ENCODE measurements at regions not wholly inside any gene's neighbourhood (a gene's known extent, or its start where the extent isn't known, plus 50 kb on each side); places are given as distances from the start of the nearest gene placed in this dataset.

DNA sequence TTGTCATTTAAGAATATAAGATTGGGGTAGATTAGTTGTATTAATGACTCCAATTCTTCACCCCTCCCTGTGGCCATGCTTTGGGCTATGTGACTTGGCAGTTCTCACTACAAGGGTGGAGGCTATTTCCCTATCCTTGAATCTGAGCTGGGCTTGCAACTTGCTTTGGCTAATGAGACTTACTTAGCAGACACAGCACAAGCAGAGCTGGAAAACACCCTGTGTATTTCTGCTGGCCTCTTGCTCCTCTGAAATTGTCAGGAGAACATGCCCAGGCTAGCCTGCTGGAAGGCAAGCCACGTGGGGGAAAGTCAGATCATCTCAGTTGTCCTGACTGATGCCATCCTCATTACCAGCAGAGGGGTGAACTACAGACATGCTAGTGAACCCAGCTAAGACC is 126.5 kb upstream of the HDGFL1 start:
- Histone ChIP-seq H3K27ac (no peak overlapping the region), H3K9me3 (no peaks in the 10 kb centered on the region), H3K36me3 (no peaks in the 10 kb centered on the region), H3K27me3 (no peaks in the 10 kb centered on the region), H3K4me1 (peaks cover 2 to 15% of the 10 kb centered on the region in 2 donors), H3K4me3 (replicated peaks in 1 of 3) (no peak overlapping the region)
- TF ChIP-seq POLR2A (IDR thresholded peaks at IDR 0.05): no peak
- TF ChIP-seq, protein P1, sequence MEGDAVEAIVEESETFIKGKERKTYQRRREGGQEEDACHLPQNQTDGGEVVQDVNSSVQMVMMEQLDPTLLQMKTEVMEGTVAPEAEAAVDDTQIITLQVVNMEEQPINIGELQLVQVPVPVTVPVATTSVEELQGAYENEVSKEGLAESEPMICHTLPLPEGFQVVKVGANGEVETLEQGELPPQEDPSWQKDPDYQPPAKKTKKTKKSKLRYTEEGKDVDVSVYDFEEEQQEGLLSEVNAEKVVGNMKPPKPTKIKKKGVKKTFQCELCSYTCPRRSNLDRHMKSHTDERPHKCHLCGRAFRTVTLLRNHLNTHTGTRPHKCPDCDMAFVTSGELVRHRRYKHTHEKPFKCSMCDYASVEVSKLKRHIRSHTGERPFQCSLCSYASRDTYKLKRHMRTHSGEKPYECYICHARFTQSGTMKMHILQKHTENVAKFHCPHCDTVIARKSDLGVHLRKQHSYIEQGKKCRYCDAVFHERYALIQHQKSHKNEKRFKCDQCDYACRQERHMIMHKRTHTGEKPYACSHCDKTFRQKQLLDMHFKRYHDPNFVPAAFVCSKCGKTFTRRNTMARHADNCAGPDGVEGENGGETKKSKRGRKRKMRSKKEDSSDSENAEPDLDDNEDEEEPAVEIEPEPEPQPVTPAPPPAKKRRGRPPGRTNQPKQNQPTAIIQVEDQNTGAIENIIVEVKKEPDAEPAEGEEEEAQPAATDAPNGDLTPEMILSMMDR (IDR thresholded peaks at IDR 0.05): no peak
- intact Hi-C loops (cut with DNase I): no loop called here
- no peak for DNase-seq
- WGBS, 2 donors: 63 to 81% methylated on average over 1 of the region's 1 CpG

DNA sequence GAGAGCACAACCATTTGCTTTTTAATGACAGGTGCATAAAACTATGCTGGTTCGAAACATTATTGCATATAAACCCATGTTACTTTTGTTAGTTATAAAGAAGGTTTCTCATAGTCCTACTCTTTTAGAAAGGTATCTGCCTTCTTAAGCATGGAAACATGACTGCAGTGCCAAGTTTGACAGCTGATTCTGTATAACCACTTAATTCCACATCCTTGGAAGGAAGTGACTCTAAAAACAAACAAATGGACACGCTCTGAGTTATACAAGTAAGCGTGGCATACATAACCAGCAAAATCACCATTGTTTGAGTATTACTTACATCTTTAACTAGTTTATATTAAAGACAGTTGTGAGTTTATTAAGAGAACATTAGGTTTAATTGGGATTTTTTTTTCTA is 125.0 kb upstream of the HDGFL1 start:
- intact Hi-C loops (cut with DNase I): no loop called here
- peak in 1 of 2 donors; percentile 30 for DNase-seq
- no peak for TF ChIP-seq POLR2A (IDR thresholded peaks at IDR 0.05)
- TF ChIP-seq, protein P1 (IDR thresholded peaks at IDR 0.05): no peak
- Histone ChIP-seq H3K36me3 (no peaks in the 10 kb centered on the region), H3K27me3 (no peaks in the 10 kb centered on the region), H3K9me3 (no peaks in the 10 kb centered on the region), H3K4me3 (replicated peaks in 1 of 3) (no peak overlapping the region), H3K4me1 (peaks cover 15 to 23% of the 10 kb centered on the region in 2 donors), H3K27ac (no peak overlapping the region)
- 46 to 62% methylated on average over 3 of the region's 3 CpGs for WGBS, 2 donors

DNA sequence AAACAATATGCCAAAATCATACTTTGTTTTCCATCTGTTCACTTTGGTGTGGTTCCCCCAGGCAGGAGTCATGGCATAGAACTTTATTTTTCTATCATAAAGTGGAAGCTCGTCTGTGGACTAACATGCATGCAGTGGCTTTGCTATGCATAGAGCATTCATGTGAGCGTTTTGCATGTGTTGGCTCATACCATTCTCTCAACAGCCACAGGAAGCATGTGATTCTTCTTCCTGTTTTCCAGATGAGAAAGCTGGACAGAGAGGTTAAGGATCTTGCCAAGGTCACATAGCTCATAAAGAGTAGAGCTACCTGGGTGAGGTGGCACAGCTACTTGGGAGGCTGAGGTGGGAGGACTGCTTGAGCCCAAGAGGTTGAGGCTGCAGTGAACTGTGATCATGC is 123.4 kb upstream of the HDGFL1 start:
- Histone ChIP-seq H3K36me3 (no peaks in the 10 kb centered on the region), H3K27ac (no peak overlapping the region), H3K4me3 (replicated peaks in 1 of 3) (no peak overlapping the region), H3K4me1 (peaks cover 18 to 23% of the 10 kb centered on the region in 2 donors), H3K9me3 (no peaks in the 10 kb centered on the region), H3K27me3 (no peaks in the 10 kb centered on the region)
- 84 to 90% methylated on average over 2 of the region's 2 CpGs for WGBS, 2 donors
- intact Hi-C loops (cut with DNase I): no loop called here
- TF ChIP-seq, protein P1 (IDR thresholded peaks at IDR 0.05): no peak
- no peak for TF ChIP-seq POLR2A (IDR thresholded peaks at IDR 0.05)
- no peak for DNase-seq

DNA sequence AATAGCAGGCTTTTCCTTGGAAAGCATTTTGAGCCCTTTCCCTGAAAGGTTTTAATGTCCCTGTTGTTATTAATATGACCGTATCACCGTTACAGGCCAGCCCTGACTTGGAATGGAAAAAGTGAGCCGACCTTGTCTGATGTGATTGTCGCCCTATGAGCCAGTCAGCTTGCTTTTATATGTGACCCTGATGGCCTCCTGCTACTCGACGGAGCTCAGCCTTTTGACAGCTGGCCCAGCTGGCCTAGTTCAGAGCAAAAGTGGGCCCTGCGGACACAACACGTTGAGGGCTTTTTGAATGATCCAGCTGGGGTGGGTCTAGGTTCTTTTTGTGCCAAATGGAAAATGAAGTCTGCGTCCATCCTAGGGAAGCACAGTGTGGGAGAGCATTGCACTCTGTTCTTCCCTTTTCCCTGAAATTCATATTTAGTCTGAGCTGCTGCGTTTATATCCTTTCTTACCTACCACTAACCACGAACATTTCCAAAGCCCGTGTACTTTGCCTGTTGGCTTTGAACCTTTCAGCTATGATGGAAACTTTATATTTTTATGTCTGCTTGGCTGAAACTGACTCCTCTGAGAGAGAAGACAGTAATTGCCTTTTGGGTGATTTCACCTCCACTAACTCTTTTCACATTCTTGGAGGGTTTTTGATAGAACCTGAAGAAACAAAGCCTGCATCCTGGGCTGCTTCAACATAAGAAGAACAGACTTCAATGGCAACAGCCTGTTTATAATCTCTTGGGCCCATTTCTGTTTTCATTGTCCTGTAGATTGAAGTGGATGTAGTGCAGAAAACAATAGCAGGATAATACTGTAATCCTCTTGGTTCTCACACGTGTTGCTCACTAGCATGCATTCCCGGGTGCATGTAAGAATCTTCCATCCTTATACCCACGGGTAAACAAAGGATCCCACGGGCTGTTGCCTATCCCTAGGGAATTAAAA is 121.8 kb upstream of the HDGFL1 start:
- intact Hi-C loops (cut with DNase I): no loop called here
- H3K4me3 ChIP-seq (replicated peaks in 1 of 3): no peak overlapping the region
- WGBS, 2 donors: 69 to 78% methylated on average over 16 of the region's 16 CpGs
- no peak for DNase-seq
- no peaks in the 10 kb centered on the region for H3K27me3 ChIP-seq
- TF ChIP-seq, protein P1 (IDR thresholded peaks at IDR 0.05): no peak
- TF ChIP-seq POLR2A (IDR thresholded peaks at IDR 0.05): no peak
- no peaks in the 10 kb centered on the region for H3K9me3 ChIP-seq
- H3K4me1 ChIP-seq: peaks cover 18 to 23% of the 10 kb centered on the region in 2 donors
- H3K27ac ChIP-seq: peak overlapping the region in 2 of 3 donors; percentile 42 to 60
- no peaks in the 10 kb centered on the region for H3K36me3 ChIP-seq

DNA sequence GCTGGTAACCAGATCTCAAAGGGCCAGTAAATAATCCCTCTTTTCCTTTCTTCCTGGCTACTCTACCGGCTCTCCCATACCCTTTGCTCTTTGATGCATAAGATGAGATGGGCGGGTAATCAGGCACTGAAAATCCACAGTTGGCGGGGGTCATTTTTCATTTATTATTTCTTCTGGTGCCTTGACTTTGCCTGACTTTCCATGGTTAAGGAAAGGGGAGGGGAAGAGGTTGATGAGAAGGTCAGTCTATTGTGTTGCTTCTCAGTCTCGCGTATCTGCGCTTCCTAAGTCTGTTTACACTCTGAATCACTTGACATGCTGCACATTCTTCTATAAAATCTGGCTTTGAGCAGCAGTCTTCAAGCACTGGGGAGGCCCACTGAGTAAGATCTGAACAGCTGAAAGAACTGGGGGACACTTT is 121.1 kb upstream of the HDGFL1 start:
- peak; percentile 12 to 44 for DNase-seq
- WGBS, 2 donors: 37 to 44% methylated on average over 6 of the region's 6 CpGs
- peaks cover 18 to 23% of the 10 kb centered on the region in 2 donors for H3K4me1 ChIP-seq
- no peaks in the 10 kb centered on the region for H3K27me3 ChIP-seq
- H3K36me3 ChIP-seq: no peaks in the 10 kb centered on the region
- H3K9me3 ChIP-seq: no peaks in the 10 kb centered on the region
- no peak for TF ChIP-seq POLR2A (IDR thresholded peaks at IDR 0.05)
- TF ChIP-seq, protein P1 (IDR thresholded peaks at IDR 0.05): no peak
- H3K4me3 ChIP-seq (replicated peaks in 1 of 3): no peak overlapping the region
- intact Hi-C loops (cut with DNase I): no loop called here
- H3K27ac ChIP-seq: peak overlapping the region in 2 of 3 donors; percentile 42 to 60
